K562 (cell line): ENCODE measurements at regions not wholly inside any gene's neighbourhood (a gene's known extent, or its start where the extent isn't known, plus 50 kb on each side); places are given as distances from the start of the nearest gene placed in this dataset.

Experiments used
- CCNT2 ChIP-seq: IDR thresholded peaks from 2 replicates; pipeline ENCODE4 v1.6.1; 2011; ENCODE audit warnings: borderline replicate concordance, low read depth, mild to moderate bottlenecking, moderate library complexity, mixed read lengths, low read length; ENCODE audit not compliant: insufficient read length; ENCODE audit errors: extremely low read depth
- ELF4 ChIP-seq: fragments of 450-650 bp; formaldehyde crosslinking; IDR thresholded peaks from 2 replicates; pipeline ENCODE4 v1.4.0; 2022; ENCODE audit warnings: missing genetic modification characterization
- FOSL1 ChIP-seq: fragments of 200-800 bp; sonication (Bioruptor generic); conservative IDR thresholded peaks from 2 replicates; pipeline ENCODE4 v1.6.1; 2016; ENCODE audit warnings: missing genetic modification characterization, missing compliant biosample characterization
- HIVEP1 ChIP-seq: fragments of 250-450 bp; sonication (Bioruptor Pico); IDR thresholded peaks from 2 replicates; pipeline ENCODE4 v1.4.0; 2020; ENCODE audit warnings: mild to moderate bottlenecking
- JUN ChIP-seq, 2 experiments: sonication (generic) in 1 of 2; formaldehyde crosslinking in 1 of 2; IDR thresholded peaks; 2 replicates each; pipeline versions ENCODE4 v1.6.1 to v1.8.0; 2012 to 2022; ENCODE audit warnings: borderline replicate concordance in 2 of 2, mild to moderate bottlenecking in 2 of 2, improper control_type of control experiment in 1 of 2, low read depth in 1 of 2, low read length in 1 of 2, missing genetic modification reagents in 1 of 2
- JUND ChIP-seq, 2 experiments: IDR thresholded peaks; 2 replicates in 1 of 2; 3 replicates in 1 of 2; pipeline ENCODE4 v1.6.1; 2011; ENCODE audit warnings: borderline replicate concordance in 2 of 2, low read depth in 2 of 2, low read length in 2 of 2, improper control_type of control experiment in 1 of 2, missing biosample characterization in 1 of 2, missing genetic modification characterization in 1 of 2, missing genetic modification reagents in 1 of 2
- POLR2G ChIP-seq: fragments of 200-400 bp; formaldehyde crosslinking; IDR thresholded peaks from 2 replicates; pipeline ENCODE4 v1.6.1; 2017; ENCODE audit warnings: low read depth, mild to moderate bottlenecking, antibody characterized with exemption, low read length, moderate library complexity
- RAD21 ChIP-seq, 2 experiments: fragments of 250-450 bp in 1 of 2; fragments of 450-650 bp in 1 of 2; sonication (Bioruptor Pico) in 1 of 2; formaldehyde crosslinking in 1 of 2; IDR thresholded peaks in 1 of 2; conservative IDR thresholded peaks in 1 of 2; 2 replicates each; pipeline versions ENCODE4 v1.4.0 to v1.8.0; 2020 to 2022; ENCODE audit warnings: mild to moderate bottlenecking in 2 of 2, moderate library complexity in 1 of 2
- SMARCE1 ChIP-seq: fragments of 450-650 bp; IDR thresholded peaks from 2 replicates; pipeline ENCODE4 v1.7.1; 2016; ENCODE audit warnings: mild to moderate bottlenecking
- TAL1 ChIP-seq: fragments of 450-650 bp; IDR thresholded peaks from 2 replicates; pipeline ENCODE4 v1.6.1; 2016; ENCODE audit warnings: mild to moderate bottlenecking
- TCFL5 ChIP-seq: fragments of 250-450 bp; sonication (Bioruptor Pico); conservative IDR thresholded peaks from 2 replicates; pipeline ENCODE4 v1.6.1; 2021; ENCODE audit warnings: mild to moderate bottlenecking, moderate library complexity, matching md5 sums
- ZFPM2 ChIP-seq: fragments of 250-450 bp; sonication (Bioruptor Pico); IDR thresholded peaks from 2 replicates; pipeline ENCODE4 v1.5.1; 2022; ENCODE audit warnings: mild to moderate bottlenecking
- ZNF121 ChIP-seq: sonication (generic); formaldehyde crosslinking; conservative IDR thresholded peaks from 2 replicates; pipeline ENCODE4 v1.8.0; 2022; ENCODE audit warnings: missing genetic modification reagents
- ZNF165 ChIP-seq: fragments of 250-450 bp; sonication (Bioruptor Pico); IDR thresholded peaks from 2 replicates; pipeline ENCODE4 v1.4.0; 2020; ENCODE audit warnings: borderline replicate concordance
- ZNF444 ChIP-seq: fragments of 250-450 bp; sonication (Bioruptor Pico); IDR thresholded peaks from 2 replicates; pipeline ENCODE4 v1.4.0; 2020; ENCODE audit warnings: mild to moderate bottlenecking, moderate library complexity
- TF ChIP-seq, protein P1 (sequence below): sonication (generic); formaldehyde crosslinking; IDR thresholded peaks from 2 replicates; pipeline ENCODE4 v1.8.0; 2023; ENCODE audit warnings: mild to moderate bottlenecking, missing genetic modification reagents
- TF ChIP-seq, protein P2 (sequence below): fragments of 450-650 bp; IDR thresholded peaks from 2 replicates; pipeline ENCODE4 v1.7.1; 2018; ENCODE audit warnings: mild to moderate bottlenecking, low read depth; ENCODE audit not compliant: partially characterized antibody
- TF ChIP-seq, protein P3 (sequence below): fragments of 450-650 bp; IDR thresholded peaks from 2 replicates; pipeline ENCODE4 v1.6.1; 2016; ENCODE audit warnings: antibody characterized with exemption
- TF ChIP-seq, protein P4 (sequence below): fragments of 450-650 bp; formaldehyde crosslinking; IDR thresholded peaks from 2 replicates; pipeline ENCODE4 v1.4.0; 2022; ENCODE audit warnings: mild to moderate bottlenecking, moderate library complexity

DNA sequence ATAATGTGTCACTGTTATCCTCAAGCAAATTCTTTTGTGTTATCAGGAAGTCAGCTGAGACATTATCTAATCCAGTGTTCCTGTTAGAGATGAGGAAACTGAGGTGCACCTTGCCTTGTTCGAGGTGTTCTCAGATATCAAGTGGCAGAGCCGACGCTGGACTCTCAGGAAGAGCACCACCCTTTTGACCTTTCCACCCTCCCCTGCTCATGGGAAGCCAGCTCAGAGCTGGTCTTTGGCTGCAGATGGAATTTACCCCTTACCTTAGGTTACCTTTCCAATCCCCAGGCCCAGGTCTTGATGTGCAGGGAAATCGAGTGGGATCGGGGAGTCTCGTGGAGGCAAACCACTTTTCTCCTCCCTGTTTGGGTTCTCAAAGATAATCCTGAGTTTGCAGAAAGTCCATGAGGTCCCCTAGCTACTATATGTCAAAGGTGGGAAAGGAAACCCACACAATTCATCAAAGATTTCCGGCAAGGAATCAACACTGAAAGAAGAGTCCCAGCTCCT is 62.9 kb upstream of the PIM1 start (continued):
- TF ChIP-seq ZNF121 (no peak), JUND (IDR thresholded peaks at IDR 0.05; ENCODE audit: borderline replicate concordance, low read depth, low read length) (no peak), JUND (tag; IDR thresholded peaks at IDR 0.05; ENCODE audit: borderline replicate concordance, low read depth, low read length) (no peak), SMARCE1 (no peak), JUN (IDR thresholded peaks at IDR 0.05; ENCODE audit: borderline replicate concordance, low read depth, low read length) (no peak), JUN (CRISPR knock-in tag; IDR thresholded peaks at IDR 0.05; ENCODE audit: borderline replicate concordance) (no peak), ZFPM2 (CRISPR knock-in tag) (no peak), TCFL5 (CRISPR knock-in tag) (no peak), POLR2G (no peak), RAD21 (CRISPR knock-in tag; conservative IDR thresholded peaks at IDR 0.05 in 1 of 2, IDR thresholded peaks at IDR 0.05 in 1 of 2) (no peak), HIVEP1 (CRISPR knock-in tag) (no peak), CCNT2 (no peak), TAL1 (no peak; the same call in 1 of the 2 replicates), ZNF165 (CRISPR knock-in tag) (0 out of 2 replicates have a peak, but pooled peaks have one; percentile 16), ZNF444 (CRISPR knock-in tag) (no peak), FOSL1 (tag) (no peak), ELF4 (CRISPR knock-in tag) (0 out of 2 replicates have a peak, but pooled peaks have one; percentile 6)
- TF ChIP-seq, protein P1, sequence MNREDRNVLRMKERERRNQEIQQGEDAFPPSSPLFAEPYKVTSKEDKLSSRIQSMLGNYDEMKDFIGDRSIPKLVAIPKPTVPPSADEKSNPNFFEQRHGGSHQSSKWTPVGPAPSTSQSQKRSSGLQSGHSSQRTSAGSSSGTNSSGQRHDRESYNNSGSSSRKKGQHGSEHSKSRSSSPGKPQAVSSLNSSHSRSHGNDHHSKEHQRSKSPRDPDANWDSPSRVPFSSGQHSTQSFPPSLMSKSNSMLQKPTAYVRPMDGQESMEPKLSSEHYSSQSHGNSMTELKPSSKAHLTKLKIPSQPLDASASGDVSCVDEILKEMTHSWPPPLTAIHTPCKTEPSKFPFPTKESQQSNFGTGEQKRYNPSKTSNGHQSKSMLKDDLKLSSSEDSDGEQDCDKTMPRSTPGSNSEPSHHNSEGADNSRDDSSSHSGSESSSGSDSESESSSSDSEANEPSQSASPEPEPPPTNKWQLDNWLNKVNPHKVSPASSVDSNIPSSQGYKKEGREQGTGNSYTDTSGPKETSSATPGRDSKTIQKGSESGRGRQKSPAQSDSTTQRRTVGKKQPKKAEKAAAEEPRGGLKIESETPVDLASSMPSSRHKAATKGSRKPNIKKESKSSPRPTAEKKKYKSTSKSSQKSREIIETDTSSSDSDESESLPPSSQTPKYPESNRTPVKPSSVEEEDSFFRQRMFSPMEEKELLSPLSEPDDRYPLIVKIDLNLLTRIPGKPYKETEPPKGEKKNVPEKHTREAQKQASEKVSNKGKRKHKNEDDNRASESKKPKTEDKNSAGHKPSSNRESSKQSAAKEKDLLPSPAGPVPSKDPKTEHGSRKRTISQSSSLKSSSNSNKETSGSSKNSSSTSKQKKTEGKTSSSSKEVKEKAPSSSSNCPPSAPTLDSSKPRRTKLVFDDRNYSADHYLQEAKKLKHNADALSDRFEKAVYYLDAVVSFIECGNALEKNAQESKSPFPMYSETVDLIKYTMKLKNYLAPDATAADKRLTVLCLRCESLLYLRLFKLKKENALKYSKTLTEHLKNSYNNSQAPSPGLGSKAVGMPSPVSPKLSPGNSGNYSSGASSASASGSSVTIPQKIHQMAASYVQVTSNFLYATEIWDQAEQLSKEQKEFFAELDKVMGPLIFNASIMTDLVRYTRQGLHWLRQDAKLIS (CRISPR knock-in tag) = no peak
- TF ChIP-seq, protein P2, sequence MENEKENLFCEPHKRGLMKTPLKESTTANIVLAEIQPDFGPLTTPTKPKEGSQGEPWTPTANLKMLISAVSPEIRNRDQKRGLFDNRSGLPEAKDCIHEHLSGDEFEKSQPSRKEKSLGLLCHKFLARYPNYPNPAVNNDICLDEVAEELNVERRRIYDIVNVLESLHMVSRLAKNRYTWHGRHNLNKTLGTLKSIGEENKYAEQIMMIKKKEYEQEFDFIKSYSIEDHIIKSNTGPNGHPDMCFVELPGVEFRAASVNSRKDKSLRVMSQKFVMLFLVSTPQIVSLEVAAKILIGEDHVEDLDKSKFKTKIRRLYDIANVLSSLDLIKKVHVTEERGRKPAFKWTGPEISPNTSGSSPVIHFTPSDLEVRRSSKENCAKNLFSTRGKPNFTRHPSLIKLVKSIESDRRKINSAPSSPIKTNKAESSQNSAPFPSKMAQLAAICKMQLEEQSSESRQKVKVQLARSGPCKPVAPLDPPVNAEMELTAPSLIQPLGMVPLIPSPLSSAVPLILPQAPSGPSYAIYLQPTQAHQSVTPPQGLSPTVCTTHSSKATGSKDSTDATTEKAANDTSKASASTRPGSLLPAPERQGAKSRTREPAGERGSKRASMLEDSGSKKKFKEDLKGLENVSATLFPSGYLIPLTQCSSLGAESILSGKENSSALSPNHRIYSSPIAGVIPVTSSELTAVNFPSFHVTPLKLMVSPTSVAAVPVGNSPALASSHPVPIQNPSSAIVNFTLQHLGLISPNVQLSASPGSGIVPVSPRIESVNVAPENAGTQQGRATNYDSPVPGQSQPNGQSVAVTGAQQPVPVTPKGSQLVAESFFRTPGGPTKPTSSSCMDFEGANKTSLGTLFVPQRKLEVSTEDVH = no peak
- TF ChIP-seq, protein P3, sequence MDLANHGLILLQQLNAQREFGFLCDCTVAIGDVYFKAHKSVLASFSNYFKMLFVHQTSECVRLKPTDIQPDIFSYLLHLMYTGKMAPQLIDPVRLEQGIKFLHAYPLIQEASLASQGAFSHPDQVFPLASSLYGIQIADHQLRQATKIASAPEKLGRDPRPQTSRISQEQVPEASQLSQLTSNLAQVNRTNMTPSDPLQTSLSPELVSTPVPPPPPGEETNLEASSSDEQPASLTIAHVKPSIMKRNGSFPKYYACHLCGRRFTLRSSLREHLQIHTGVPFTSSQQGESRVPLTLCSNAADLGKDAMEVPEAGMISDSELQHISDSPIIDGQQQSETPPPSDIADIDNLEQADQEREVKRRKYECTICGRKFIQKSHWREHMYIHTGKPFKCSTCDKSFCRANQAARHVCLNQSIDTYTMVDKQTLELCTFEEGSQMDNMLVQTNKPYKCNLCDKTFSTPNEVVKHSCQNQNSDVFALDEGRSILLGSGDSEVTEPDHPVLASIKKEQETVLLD = no peak
- TF ChIP-seq, protein P4, sequence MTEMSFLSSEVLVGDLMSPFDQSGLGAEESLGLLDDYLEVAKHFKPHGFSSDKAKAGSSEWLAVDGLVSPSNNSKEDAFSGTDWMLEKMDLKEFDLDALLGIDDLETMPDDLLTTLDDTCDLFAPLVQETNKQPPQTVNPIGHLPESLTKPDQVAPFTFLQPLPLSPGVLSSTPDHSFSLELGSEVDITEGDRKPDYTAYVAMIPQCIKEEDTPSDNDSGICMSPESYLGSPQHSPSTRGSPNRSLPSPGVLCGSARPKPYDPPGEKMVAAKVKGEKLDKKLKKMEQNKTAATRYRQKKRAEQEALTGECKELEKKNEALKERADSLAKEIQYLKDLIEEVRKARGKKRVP = 0 out of 2 replicates have a peak, but pooled peaks have one; percentile 45
